NB4 (cell line): ENCODE measurements at regions not wholly inside any gene's neighbourhood (a gene's known extent, or its start where the extent isn't known, plus 50 kb on each side); places are given as distances from the start of the nearest gene placed in this dataset.

Source experiments
- DNase-seq: peaks from one replicate; pipeline ENCODE4 v3.0.0; 2010; ENCODE audit warnings: low read depth
- H3K4me3 ChIP-seq: one replicate; pipeline ENCODE4 v1.5.1; 2011; ENCODE audit warnings: mild to moderate bottlenecking, low read depth, low read length, moderate library complexity
- MYC ChIP-seq: IDR thresholded peaks from 2 replicates; pipeline ENCODE4 v1.6.1; 2011; ENCODE audit warnings: low read depth, low read length
- POLR2A ChIP-seq: IDR thresholded peaks from 2 replicates; pipeline ENCODE4 v1.6.1; 2011; ENCODE audit warnings: mild to moderate bottlenecking; ENCODE audit not compliant: insufficient read length; ENCODE audit errors: extremely low read depth
- TF ChIP-seq, protein P1 (sequence below): IDR thresholded peaks from one replicate; pipeline ENCODE4 v1.5.1; 2012; ENCODE audit warnings: low read depth, low read length
- TF ChIP-seq, protein P2 (sequence below): IDR thresholded peaks from 2 replicates; pipeline ENCODE4 v1.6.1; 2011; ENCODE audit warnings: low read depth, low read length

DNA sequence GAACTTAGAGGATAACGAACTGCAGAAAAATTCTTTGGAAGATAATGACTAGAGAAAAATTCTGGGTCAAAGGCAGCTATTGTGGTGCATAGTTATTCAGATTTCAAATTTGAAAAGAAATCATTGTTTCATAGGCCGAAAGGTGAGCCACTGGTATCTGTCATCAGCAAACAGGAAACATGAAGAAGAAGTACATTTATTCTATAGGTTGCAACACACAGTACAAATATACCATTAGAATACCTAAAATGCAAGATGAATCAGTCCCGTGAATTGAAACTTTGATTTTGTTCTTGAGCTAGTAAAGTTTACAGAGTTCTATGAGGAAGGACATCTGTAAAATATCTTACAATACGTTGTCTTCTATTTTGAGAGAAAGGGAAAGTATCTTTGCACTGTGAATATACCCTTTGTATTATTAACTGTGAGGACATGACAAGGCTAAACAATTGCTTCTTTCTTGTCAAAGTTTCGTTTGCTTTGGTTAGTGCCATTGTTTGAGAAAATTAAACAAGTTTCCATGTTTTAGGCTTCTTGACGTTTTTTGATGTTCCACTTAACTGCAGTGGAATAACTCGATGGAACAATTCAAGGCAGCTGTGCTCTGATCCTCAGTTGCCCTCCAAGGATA, 84.7 kb downstream of the HDGFL1 start:
- TF ChIP-seq, protein P1, sequence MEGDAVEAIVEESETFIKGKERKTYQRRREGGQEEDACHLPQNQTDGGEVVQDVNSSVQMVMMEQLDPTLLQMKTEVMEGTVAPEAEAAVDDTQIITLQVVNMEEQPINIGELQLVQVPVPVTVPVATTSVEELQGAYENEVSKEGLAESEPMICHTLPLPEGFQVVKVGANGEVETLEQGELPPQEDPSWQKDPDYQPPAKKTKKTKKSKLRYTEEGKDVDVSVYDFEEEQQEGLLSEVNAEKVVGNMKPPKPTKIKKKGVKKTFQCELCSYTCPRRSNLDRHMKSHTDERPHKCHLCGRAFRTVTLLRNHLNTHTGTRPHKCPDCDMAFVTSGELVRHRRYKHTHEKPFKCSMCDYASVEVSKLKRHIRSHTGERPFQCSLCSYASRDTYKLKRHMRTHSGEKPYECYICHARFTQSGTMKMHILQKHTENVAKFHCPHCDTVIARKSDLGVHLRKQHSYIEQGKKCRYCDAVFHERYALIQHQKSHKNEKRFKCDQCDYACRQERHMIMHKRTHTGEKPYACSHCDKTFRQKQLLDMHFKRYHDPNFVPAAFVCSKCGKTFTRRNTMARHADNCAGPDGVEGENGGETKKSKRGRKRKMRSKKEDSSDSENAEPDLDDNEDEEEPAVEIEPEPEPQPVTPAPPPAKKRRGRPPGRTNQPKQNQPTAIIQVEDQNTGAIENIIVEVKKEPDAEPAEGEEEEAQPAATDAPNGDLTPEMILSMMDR: no peak
- no peak for TF ChIP-seq MYC
- no peak for TF ChIP-seq POLR2A
- TF ChIP-seq, protein P2, sequence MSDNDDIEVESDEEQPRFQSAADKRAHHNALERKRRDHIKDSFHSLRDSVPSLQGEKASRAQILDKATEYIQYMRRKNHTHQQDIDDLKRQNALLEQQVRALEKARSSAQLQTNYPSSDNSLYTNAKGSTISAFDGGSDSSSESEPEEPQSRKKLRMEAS: no peak
- H3K4me3 ChIP-seq: no peak overlapping the region
- DNase-seq: no peak

DNA sequence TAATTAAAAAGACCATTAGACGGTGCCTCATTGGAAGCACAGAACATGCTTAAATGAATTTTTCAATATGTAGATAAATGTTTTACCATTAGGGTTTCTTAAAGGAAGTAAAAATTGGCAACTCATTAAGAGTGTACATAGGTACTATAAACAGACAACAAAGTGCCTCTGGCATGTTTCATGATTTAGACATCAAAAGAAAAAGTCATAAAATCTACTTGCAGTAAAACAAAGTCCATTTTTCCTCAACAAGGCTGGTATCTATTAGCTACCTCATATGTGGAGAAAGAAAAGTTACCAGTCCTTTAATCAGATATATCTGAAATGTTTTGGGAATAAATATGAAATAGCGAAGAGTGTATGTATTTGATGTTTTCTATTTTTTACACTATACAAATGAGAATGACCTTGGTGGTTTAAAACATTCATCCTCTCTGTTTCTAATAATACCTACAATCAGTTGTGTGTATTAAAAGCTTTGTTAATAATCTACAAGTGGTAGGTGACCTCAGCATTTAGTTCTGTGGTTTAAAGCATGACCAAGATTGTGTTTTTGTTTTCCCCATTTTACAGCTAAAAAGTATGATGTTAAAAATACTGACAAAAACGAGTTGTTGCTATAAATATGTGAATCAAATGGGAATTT, 87.5 kb downstream of the HDGFL1 start:
- TF ChIP-seq, protein P2: no peak
- TF ChIP-seq POLR2A: no peak

DNA sequence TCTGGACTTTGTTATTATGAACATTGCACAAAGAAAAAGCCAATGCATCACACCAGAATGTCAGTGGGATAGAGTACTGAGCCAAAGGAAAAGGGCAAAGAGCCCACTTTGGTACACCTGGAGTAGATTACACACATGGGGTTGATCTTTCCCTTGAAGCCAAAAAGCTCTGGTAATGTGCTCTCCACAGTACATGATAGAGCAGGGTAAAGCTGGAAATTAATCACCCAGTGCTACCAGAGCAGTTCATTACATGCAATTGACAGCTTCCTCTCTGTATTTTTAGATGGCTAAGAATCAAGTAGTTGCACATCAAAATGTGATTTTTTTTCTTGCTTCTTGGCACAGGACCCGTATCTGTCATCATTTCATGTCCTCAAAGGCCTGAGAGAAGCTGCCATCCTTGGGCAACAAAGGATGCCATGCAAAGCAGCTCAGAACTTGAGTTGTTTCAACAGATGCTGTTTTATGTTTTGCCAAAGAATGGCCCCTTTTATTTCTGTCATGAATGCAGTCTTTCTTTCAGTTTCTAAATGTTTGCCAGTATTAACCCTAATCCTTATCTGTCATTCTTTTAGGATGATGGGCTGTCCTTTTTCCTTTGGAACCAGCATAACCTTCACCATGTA, 88.1 kb downstream of the HDGFL1 start:
- TF ChIP-seq, protein P2: no peak
- TF ChIP-seq MYC: no peak
- TF ChIP-seq, protein P1: no peak
- no peak for TF ChIP-seq POLR2A
- H3K4me3 ChIP-seq: no peak overlapping the region
- no peak for DNase-seq

More for the DNA sequence above, 87.5 kb downstream of the HDGFL1 start:
- H3K4me3 ChIP-seq: no peak overlapping the region
- DNase-seq: no peak

DNA sequence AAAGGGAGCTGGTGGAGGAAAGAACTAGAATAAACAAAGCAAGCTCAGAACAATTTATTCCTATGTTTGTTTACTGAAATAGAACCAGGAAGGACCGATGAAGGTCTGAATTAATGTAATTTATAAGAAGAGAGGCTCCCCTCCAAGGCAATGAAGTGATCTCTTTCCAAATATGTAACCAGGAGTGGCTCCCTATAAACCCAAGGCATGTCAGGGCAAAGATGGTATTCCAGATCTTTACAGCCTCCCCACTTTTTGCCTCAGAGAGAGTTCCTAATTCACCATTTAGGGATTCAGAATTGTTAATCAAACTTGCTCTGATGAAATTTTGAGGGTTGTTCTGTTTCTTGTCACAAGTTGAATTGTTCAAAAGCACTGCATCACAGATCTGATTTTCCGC, 88.8 kb downstream of the HDGFL1 start:
- H3K4me3 ChIP-seq: no peak overlapping the region
- DNase-seq: no peak
- TF ChIP-seq, protein P1: no peak
- TF ChIP-seq MYC (no peak), POLR2A (no peak)
- TF ChIP-seq, protein P2: no peak

DNA sequence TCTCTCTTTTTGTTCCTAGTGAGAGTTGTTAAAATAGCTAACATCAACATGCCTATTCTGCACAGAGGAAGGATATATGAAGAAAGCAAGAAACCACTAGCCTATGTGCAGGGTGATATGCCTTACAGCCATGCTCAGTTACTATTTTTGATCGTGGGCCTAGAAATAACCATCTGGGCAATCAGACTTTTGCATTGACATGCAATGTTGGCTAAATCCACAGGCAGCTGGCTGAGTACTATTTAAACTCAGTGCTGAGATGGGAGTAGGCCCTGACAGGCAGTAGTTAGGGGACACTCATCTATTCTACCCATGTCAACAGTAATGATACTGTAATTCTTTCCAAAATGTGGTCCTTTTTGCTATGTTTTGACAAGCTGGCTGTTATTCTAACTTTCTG, 89.6 kb downstream of the HDGFL1 start:
- DNase-seq: no peak
- TF ChIP-seq, protein P1: no peak
- no peak for TF ChIP-seq POLR2A
- TF ChIP-seq, protein P2: no peak
- TF ChIP-seq MYC: no peak

DNA sequence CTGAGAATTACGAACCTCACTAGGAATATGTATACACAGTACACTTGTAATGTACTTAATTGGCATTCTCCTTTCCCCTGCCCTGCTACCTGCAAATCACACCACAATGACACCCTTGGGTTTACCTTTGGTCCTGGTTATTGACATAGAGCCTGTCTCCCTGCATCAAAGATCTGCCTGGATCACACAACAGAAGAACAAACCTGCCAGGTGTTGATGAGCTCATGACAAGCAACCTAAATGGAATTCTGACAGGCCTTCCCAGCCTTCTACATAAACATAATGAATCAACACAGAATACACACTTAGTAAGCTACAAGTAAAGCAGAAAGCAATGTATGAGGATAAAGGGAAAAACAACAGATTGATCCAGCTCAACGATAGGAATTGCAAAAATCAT, 95.6 kb downstream of the HDGFL1 start:
- DNase-seq: no peak
- no peak overlapping the region for H3K4me3 ChIP-seq
- TF ChIP-seq MYC: no peak
- no peak for TF ChIP-seq POLR2A
- TF ChIP-seq, protein P2: no peak
- TF ChIP-seq, protein P1: no peak

More for the DNA sequence above, 89.6 kb downstream of the HDGFL1 start:
- H3K4me3 ChIP-seq: no peak overlapping the region
